ENCODE measurements at regions not wholly inside any gene's neighbourhood (a gene's known extent, or its start where the extent isn't known, plus 50 kb on each side); places are given as distances from the start of the nearest gene placed in this dataset.

- Mint-ChIP-seq H3K36me3 (no peaks in the 10 kb centered on the region), H3K4me3 (no peak overlapping the region), H3K4me1 (peaks cover 16% of the 10 kb centered on the region), H3K9me3 (no peaks in the 10 kb centered on the region), H3K27me3 (ENCODE audit: low read depth) (peaks cover 11% of the 10 kb centered on the region), H3K27ac (no peak overlapping the region)
- DNase-seq (ENCODE audit: low spot score), result no peak
- CTCF ChIA-PET, result no interaction called here
- POLR2A ChIA-PET, result no interaction called here
- no peak for ATAC-seq
- TF ChIP-seq ZNF532 (CRISPR knock-in tag; IDR thresholded peaks at IDR 0.05; ENCODE audit: borderline replicate concordance) (no peak), CBFB (CRISPR knock-in tag; IDR thresholded peaks at IDR 0.05; ENCODE audit: low read depth) (no peak), NR2C2 (CRISPR knock-in tag; IDR thresholded peaks at IDR 0.05) (no peak), GABPB1 (CRISPR knock-in tag; IDR thresholded peaks at IDR 0.05) (no peak), E2F4 (CRISPR knock-in tag; IDR thresholded peaks at IDR 0.05; ENCODE audit: borderline replicate concordance, low read depth) (no peak), CREM (CRISPR knock-in tag; IDR thresholded peaks at IDR 0.05) (no peak), PRDM15 (CRISPR knock-in tag; IDR thresholded peaks at IDR 0.05) (no peak), USF1 (CRISPR knock-in tag; IDR thresholded peaks at IDR 0.05) (no peak), ATF2 (CRISPR knock-in tag; IDR thresholded peaks at IDR 0.05; ENCODE audit: borderline replicate concordance, low read depth) (no peak), CDX4 (CRISPR knock-in tag; IDR thresholded peaks at IDR 0.05; ENCODE audit: borderline replicate concordance) (no peak), TEAD1 (CRISPR knock-in tag; IDR thresholded peaks at IDR 0.05) (no peak), ZNF671 (CRISPR knock-in tag; IDR thresholded peaks at IDR 0.05) (no peak)
Measured at GRCh38 chr14:36428350-36428749, 91.7 kb downstream of the NKX2-1 start.

- no peak for DNase-seq (ENCODE audit: low spot score)
- Mint-ChIP-seq H3K27me3 (ENCODE audit: low read depth) (peaks cover 20% of the 10 kb centered on the region), H3K27ac (no peak overlapping the region), H3K36me3 (no peaks in the 10 kb centered on the region), H3K4me1 (peaks cover 20% of the 10 kb centered on the region), H3K9me3 (no peaks in the 10 kb centered on the region), H3K4me3 (no peak overlapping the region)
- POLR2A ChIA-PET, result no interaction called here
- ATAC-seq, result no peak
- CTCF ChIA-PET, result no interaction called here
- TF ChIP-seq ZNF671 (CRISPR knock-in tag; IDR thresholded peaks at IDR 0.05) (no peak), ETV6 (CRISPR knock-in tag; IDR thresholded peaks at IDR 0.05) (no peak), RELA (CRISPR knock-in tag; IDR thresholded peaks at IDR 0.05; ENCODE audit: borderline replicate concordance) (no peak), PRRX2 (CRISPR knock-in tag; IDR thresholded peaks at IDR 0.05) (no peak), HMGA2 (CRISPR knock-in tag; IDR thresholded peaks at IDR 0.05) (no peak), FOXK1 (CRISPR knock-in tag; IDR thresholded peaks at IDR 0.05) (no peak), EMX1 (CRISPR knock-in tag; IDR thresholded peaks at IDR 0.05) (no peak), IRF1 (CRISPR knock-in tag; IDR thresholded peaks at IDR 0.05) (no peak), CREM (CRISPR knock-in tag; IDR thresholded peaks at IDR 0.05) (no peak), HMGXB4 (CRISPR knock-in tag; IDR thresholded peaks at IDR 0.05) (no peak)
Measured at GRCh38 chr14:36426836-36427235, 93.2 kb downstream of the NKX2-1 start.
